ENCODE measurements at regions not wholly inside any gene's neighbourhood (a gene's known extent, or its start where the extent isn't known, plus 50 kb on each side); places are given as distances from the start of the nearest gene placed in this dataset.

DNA sequence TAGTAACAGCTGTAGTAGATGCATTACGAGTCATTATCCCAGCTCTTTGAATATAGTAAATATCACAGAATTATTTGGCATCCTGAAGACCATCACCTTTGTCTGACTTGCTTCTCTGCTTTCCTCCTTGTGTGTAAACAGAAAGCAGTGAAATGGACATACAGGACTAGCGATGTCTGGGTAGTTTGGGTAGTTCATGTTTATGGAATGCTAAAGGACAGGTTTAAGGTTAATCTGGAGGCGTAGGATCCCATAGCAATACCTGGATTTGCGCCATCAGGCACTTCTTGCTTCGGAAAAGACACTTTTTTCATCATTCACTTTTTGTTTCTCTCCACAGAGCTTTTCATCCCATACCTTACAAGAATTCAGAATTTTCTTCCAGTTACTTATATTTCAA, 232.2 kb downstream of the GPAT3 start:
- Histone ChIP-seq H3K4me1 (ENCODE audit: control insufficient read depth in 4 of 4, insufficient read depth in 4 of 4, low read length in 3 of 4) (no peaks in the 10 kb centered on the region), H3K36me3 (ENCODE audit: control insufficient read depth in 4 of 4, insufficient read depth in 3 of 4, low read depth in 1 of 4, low read length in 3 of 4) (no peaks in the 10 kb centered on the region), H3K27me3 (ENCODE audit: control insufficient read depth in 4 of 4, insufficient read depth in 4 of 4, low read length in 3 of 4) (peaks cover 0 to 7% (median 0%) of the 10 kb centered on the region in 4 donors), H3K9me3 (ENCODE audit: control insufficient read depth in 4 of 4, low read length in 3 of 4) (no peaks in the 10 kb centered on the region), H3K9ac (ENCODE audit: low read depth in 1 of 2, low read length in 2 of 2) (no peak overlapping the region), H3K4me3 (ENCODE audit: low read depth in 1 of 3, low read length in 3 of 3) (no peak overlapping the region), H3K27ac (ENCODE audit: low read depth in 1 of 2, low read length in 2 of 2) (no peak overlapping the region)
- TF ChIP-seq RXRA (IDR thresholded peaks at IDR 0.05), result no peak
- no peak for TF ChIP-seq JUND (IDR thresholded peaks at IDR 0.05)
- TF ChIP-seq, protein P1, sequence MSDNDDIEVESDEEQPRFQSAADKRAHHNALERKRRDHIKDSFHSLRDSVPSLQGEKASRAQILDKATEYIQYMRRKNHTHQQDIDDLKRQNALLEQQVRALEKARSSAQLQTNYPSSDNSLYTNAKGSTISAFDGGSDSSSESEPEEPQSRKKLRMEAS (IDR thresholded peaks at IDR 0.05), result no peak
- TF ChIP-seq YY1 (IDR thresholded peaks at IDR 0.05), result no peak
- TF ChIP-seq HNF4G (IDR thresholded peaks at IDR 0.05), result no peak
- TF ChIP-seq FOXA1 (IDR thresholded peaks at IDR 0.05), result no peak
- no peak for TF ChIP-seq FOXA2 (IDR thresholded peaks at IDR 0.05)
- no peak for DNase-seq (ENCODE audit: low spot score)
- 77% methylated on average over 5 of the region's 5 CpGs for WGBS

DNA sequence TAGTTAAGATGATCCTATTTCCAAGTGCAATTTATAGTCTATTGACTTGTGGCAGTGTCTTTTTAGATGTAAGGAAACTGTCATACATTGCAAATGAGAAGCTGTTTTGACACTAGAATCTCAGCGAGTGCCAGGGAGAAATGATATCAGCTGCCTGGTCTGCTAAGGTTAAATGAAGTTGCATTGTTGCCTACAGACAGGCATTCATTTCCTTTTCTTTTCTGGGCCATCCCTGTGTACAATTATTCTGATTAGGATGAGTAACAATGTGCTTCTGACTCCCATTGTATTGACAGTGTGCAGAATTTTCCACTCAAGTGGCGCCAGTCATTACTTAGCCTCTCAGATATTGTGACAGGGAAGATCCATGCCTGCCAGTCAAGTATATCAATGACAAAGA, 231.2 kb downstream of the GPAT3 start:
- Histone ChIP-seq H3K9ac (ENCODE audit: low read depth in 1 of 2, low read length in 2 of 2) (no peak overlapping the region), H3K27ac (ENCODE audit: low read depth in 1 of 2, low read length in 2 of 2) (no peak overlapping the region), H3K9me3 (ENCODE audit: control insufficient read depth in 4 of 4, low read length in 3 of 4) (no peaks in the 10 kb centered on the region), H3K27me3 (ENCODE audit: control insufficient read depth in 4 of 4, insufficient read depth in 4 of 4, low read length in 3 of 4) (peaks cover 0 to 7% (median 0%) of the 10 kb centered on the region in 4 donors), H3K4me1 (ENCODE audit: control insufficient read depth in 4 of 4, insufficient read depth in 4 of 4, low read length in 3 of 4) (no peaks in the 10 kb centered on the region), H3K36me3 (ENCODE audit: control insufficient read depth in 4 of 4, insufficient read depth in 3 of 4, low read depth in 1 of 4, low read length in 3 of 4) (no peaks in the 10 kb centered on the region), H3K4me3 (ENCODE audit: low read depth in 1 of 3, low read length in 3 of 3) (no peak overlapping the region)
- TF ChIP-seq JUND (IDR thresholded peaks at IDR 0.05) (no peak), FOXA1 (IDR thresholded peaks at IDR 0.05) (no peak), EGR1 (IDR thresholded peaks at IDR 0.05; ENCODE audit: low read depth in 2 of 2) (no peak), FOXA2 (IDR thresholded peaks at IDR 0.05) (no peak), SP1 (IDR thresholded peaks at IDR 0.05) (no peak), TAF1 (conservative IDR thresholded peaks at IDR 0.05) (no peak), RAD21 (IDR thresholded peaks at IDR 0.05) (no peak), HNF4G (IDR thresholded peaks at IDR 0.05) (no peak)
- TF ChIP-seq, protein P2, sequence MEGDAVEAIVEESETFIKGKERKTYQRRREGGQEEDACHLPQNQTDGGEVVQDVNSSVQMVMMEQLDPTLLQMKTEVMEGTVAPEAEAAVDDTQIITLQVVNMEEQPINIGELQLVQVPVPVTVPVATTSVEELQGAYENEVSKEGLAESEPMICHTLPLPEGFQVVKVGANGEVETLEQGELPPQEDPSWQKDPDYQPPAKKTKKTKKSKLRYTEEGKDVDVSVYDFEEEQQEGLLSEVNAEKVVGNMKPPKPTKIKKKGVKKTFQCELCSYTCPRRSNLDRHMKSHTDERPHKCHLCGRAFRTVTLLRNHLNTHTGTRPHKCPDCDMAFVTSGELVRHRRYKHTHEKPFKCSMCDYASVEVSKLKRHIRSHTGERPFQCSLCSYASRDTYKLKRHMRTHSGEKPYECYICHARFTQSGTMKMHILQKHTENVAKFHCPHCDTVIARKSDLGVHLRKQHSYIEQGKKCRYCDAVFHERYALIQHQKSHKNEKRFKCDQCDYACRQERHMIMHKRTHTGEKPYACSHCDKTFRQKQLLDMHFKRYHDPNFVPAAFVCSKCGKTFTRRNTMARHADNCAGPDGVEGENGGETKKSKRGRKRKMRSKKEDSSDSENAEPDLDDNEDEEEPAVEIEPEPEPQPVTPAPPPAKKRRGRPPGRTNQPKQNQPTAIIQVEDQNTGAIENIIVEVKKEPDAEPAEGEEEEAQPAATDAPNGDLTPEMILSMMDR (IDR thresholded peaks at IDR 0.05; ENCODE audit: low read depth, low read length, missing input control), result no peak
- TF ChIP-seq, protein P1 (IDR thresholded peaks at IDR 0.05), result no peak
- TF ChIP-seq, protein P3, sequence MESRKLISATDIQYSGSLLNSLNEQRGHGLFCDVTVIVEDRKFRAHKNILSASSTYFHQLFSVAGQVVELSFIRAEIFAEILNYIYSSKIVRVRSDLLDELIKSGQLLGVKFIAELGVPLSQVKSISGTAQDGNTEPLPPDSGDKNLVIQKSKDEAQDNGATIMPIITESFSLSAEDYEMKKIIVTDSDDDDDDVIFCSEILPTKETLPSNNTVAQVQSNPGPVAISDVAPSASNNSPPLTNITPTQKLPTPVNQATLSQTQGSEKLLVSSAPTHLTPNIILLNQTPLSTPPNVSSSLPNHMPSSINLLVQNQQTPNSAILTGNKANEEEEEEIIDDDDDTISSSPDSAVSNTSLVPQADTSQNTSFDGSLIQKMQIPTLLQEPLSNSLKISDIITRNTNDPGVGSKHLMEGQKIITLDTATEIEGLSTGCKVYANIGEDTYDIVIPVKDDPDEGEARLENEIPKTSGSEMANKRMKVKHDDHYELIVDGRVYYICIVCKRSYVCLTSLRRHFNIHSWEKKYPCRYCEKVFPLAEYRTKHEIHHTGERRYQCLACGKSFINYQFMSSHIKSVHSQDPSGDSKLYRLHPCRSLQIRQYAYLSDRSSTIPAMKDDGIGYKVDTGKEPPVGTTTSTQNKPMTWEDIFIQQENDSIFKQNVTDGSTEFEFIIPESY (IDR thresholded peaks at IDR 0.05), result no peak
- no peak for DNase-seq (ENCODE audit: low spot score)
- 85% methylated on average over 2 of the region's 2 CpGs for WGBS

DNA sequence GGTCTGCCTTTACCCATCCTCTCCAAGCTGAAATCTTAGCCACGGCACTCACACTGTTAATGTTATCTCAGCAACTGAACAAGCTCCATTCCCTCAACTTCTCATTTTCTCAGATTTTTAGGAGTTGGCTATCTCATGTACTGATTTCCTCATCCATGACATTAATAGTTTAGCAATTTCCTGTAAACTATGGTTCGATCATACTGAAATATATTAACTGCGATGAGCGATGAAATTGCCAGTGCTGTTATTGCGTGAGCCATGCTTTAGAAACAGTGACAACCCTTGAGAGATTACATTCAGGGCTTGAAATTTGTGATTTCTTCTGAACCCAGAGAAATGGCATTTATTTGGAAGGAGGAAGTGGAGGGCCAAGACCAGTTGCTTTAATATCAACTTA, 223.7 kb downstream of the GPAT3 start:
- Histone ChIP-seq H3K27me3 (ENCODE audit: control insufficient read depth in 4 of 4, insufficient read depth in 4 of 4, low read length in 3 of 4) (no peaks in the 10 kb centered on the region), H3K36me3 (ENCODE audit: control insufficient read depth in 4 of 4, insufficient read depth in 3 of 4, low read depth in 1 of 4, low read length in 3 of 4) (no peaks in the 10 kb centered on the region), H3K4me3 (ENCODE audit: low read depth in 1 of 3, low read length in 3 of 3) (no peak overlapping the region), H3K4me1 (ENCODE audit: control insufficient read depth in 4 of 4, insufficient read depth in 4 of 4, low read length in 3 of 4) (no peaks in the 10 kb centered on the region), H3K9me3 (ENCODE audit: control insufficient read depth in 4 of 4, low read length in 3 of 4) (no peaks in the 10 kb centered on the region), H3K9ac (ENCODE audit: low read depth in 1 of 2, low read length in 2 of 2) (no peak overlapping the region), H3K27ac (ENCODE audit: low read depth in 1 of 2, low read length in 2 of 2) (no peak overlapping the region)
- no peak for DNase-seq (ENCODE audit: low spot score)
- TF ChIP-seq RAD21 (IDR thresholded peaks at IDR 0.05), result no peak
- TF ChIP-seq NR2F2 (IDR thresholded peaks at IDR 0.05), result no peak
- no peak for TF ChIP-seq FOXA1 (IDR thresholded peaks at IDR 0.05)
- TF ChIP-seq, protein P2 (IDR thresholded peaks at IDR 0.05; ENCODE audit: low read depth, low read length, missing input control), result no peak
- WGBS, result 88% methylated on average over 5 of the region's 5 CpGs
